WTC11 (cell line): ENCODE measurements at regions not wholly inside any gene's neighbourhood (a gene's known extent, or its start where the extent isn't known, plus 50 kb on each side); places are given as distances from the start of the nearest gene placed in this dataset.

ENCODE experiments used
- CTCF ChIP-seq: fragments of 200-600 bp; IDR thresholded peaks from 2 replicates; pipeline ENCODE4 v1.8.0; 2022; ENCODE audit warnings: antibody characterized with exemption
- ERG ChIP-seq: fragments of 250-450 bp; sonication (Bioruptor Pico); IDR thresholded peaks from 2 replicates; pipeline ENCODE4 v1.8.0; 2021; ENCODE audit warnings: mild to moderate bottlenecking
- ETV6 ChIP-seq: sonication (generic); formaldehyde crosslinking; IDR thresholded peaks from 2 replicates; pipeline ENCODE4 v1.8.1; 2022; ENCODE audit warnings: mild to moderate bottlenecking, missing genetic modification reagents
- JUN ChIP-seq: sonication (generic); formaldehyde crosslinking; IDR thresholded peaks from 2 replicates; pipeline ENCODE4 v1.8.0; 2023; ENCODE audit warnings: mild to moderate bottlenecking, missing genetic modification reagents
- ZBTB21 ChIP-seq: sonication (generic); formaldehyde crosslinking; IDR thresholded peaks from 2 replicates; pipeline ENCODE4 v1.8.1; 2023; ENCODE audit warnings: mild to moderate bottlenecking, missing genetic modification reagents, borderline replicate concordance
- ZNF121 ChIP-seq: sonication (generic); formaldehyde crosslinking; IDR thresholded peaks from 2 replicates; pipeline ENCODE4 v1.8.0; 2023; ENCODE audit warnings: missing genetic modification reagents
- ZNF138 ChIP-seq: sonication (generic); formaldehyde crosslinking; conservative IDR thresholded peaks from 2 replicates; pipeline ENCODE4 v1.8.1; 2022; ENCODE audit warnings: mild to moderate bottlenecking, moderate library complexity, missing genetic modification reagents
- ZNF416 ChIP-seq: fragments of 250-450 bp; sonication (Bioruptor Pico); IDR thresholded peaks from 2 replicates; pipeline ENCODE4 v1.9.0; 2021; ENCODE audit warnings: mild to moderate bottlenecking, inconsistent platforms

GRCh38 chr16:27145630-27146029 is 57.7 kb upstream of the KDM8 start:
- TF ChIP-seq ETV6 (CRISPR knock-in tag) (no peak), ZNF416 (CRISPR knock-in tag) (no peak), ZNF138 (CRISPR knock-in tag) (no peak), CTCF (no peak), ZBTB21 (CRISPR knock-in tag) (no peak), JUN (CRISPR knock-in tag) (no peak), ERG (CRISPR knock-in tag) (no peak), ZNF121 (no peak)
